HG02852 (cell line): ENCODE measurements at regions not wholly inside any gene's neighbourhood (a gene's known extent, or its start where the extent isn't known, plus 50 kb on each side); places are given as distances from the start of the nearest gene placed in this dataset.
"Not testable (repeated sequence)": the region's sequence is repeated elsewhere in the genome, so short reads cannot be mapped to it uniquely, and the experiment has no call there.

Experiments
- ATAC-seq: cut with Tn5 transposase; IDR thresholded peaks from one replicate; pipeline ENCODE4 v1.9.1; 2021; ENCODE audit warnings: mild to moderate bottlenecking, moderate library complexity; ENCODE audit not compliant: unreplicated experiment

DNA sequence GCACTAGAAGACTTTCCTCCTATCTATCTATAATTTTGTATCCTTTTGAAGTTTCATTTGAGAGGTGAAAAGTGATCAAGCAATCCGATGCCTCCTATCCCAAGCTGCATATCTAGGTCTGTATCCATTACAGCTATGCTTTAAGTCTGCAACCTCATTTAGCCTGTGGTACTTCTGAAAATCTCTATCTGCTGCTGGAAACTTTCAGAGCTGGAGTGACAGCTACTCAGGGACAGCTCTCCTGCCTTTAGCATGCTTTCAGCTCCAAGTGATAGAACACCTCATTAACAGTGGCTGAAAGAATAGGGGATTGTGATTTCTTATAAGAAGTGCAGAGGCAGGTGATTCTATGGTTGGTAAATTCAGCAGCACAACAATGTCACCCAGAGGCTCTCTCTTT lies 1153.5 kb downstream of the AACS start:
- no peak for ATAC-seq

DNA sequence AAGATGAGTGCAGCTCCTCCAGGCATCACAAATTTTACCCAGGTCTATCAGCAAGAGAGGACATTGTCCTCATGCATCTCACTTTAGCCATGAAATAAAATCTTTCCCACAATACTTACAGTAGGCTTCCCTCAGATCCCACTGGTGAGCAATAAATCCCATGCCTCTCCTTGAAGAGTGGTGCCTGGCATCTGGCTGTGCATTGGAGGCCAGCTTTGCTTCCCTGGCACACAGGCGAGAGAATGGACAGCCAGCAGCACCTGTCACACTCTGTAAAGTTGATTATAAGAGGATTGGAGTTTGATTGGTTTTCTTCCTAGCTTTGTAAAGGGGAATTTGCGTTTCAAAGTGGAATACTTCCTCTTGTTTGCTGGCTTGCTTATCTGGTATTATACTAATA lies 1153.9 kb downstream of the AACS start:
- no peak for ATAC-seq

GRCh38 chr12:126219654-126220279 lies 1154.5 kb downstream of the AACS start:
- ATAC-seq = no peak

DNA sequence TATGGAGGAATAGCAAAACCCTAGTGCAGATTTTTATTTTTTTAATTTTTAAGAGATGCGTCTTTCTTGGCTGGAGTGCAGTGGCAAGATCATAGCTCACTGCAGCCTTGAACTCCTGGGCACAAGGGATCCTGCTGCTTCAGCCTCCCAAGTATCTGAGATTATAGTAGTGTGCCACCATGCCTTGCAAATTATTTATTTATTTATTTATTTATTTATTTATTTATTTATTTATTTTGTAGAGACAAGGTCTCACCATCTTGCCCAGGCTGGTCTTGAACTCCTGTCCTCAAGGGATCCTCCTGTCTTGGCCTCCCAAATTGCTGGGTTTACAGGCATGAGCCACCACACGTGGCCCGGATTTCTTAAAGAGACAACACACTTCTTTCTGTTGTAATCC lies 1158.8 kb downstream of the AACS start:
- ATAC-seq = no peak

DNA sequence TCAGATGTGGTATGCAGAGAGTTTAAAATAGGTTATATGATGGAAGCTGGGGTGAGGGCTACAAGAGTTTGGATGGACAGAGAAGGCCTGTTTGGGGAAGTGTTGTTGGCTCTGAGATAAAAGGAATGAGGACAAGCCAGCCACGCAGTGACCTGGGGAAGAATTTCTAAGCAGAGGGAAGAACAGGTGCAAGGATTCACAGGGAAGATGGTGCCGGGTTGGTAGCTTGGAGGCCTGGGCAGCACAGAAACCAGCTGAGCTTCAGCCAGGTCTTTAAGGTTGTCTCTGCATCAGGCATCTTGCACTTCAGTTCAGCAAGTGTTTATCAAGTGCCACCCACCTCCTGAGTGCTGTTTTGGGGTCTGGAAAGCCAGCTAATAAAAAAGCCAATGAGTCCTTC lies 1163.7 kb downstream of the AACS start:
- ATAC-seq = no peak

DNA sequence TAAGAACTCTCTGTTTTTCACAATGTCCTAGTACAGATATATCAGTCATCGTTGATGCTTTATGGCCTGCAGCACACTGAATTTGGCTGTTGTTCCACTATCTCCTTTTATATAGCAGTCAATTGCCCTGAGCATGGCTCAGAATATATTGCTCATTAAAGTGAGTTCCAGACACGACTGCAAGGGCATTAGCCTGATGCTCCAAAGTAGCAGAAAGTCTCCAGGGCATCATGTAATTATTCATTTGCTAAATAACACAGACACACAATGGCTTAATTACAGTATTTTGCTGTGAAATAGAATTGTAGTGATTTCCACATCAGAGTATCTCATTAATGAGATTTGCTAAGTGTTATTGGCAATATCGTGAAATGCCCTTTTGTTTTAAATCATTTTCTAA lies 1167.5 kb downstream of the AACS start:
- no peak for ATAC-seq

DNA sequence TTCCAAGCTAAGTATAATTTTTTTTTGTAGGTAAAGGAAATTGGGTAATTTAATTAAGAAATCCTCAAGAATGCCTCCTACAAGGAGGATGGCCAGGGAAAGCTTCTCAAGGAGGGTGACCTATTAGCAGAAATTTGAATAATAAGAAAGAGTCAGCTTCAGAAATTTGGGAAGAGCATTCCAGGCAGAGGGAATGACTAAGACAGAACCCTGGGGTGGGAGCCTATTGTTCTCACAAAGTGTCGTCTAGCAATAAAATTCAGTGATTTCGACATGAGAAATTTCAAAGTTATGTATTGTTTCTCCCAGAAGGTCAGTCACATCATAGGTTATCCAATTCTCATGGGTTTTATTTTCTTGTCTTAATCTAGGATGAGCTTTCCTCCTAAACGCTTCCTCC lies 1168.4 kb downstream of the AACS start:
- ATAC-seq = no peak

GRCh38 chr12:126243814-126244440 lies 1178.7 kb downstream of the AACS start:
- no peak for ATAC-seq

- ATAC-seq = no peak
Measured at GRCh38 chr12:126247936-126248335, 1182.7 kb downstream of the AACS start.

GRCh38 chr12:126248871-126249403 lies 1183.7 kb downstream of the AACS start:
- ATAC-seq = no peak

DNA sequence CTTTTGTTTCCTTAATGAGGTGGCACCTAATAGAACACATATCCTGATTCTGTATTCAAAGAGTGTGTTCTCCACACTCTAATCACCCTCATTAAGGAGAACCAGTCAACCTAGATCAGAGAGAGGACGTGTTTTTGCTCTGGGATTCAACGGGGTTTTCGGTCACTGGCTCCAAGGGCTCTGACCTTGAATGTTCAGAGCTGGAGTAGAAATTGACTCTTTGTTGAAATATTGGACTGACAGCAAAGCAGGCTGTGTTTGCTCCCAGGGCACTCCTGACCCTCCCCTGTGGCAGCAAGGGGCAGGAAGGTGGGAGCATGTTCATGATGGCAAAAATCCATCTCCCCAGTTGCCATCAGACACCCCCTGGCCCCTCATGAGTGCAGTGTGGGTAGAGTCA lies 1193.0 kb downstream of the AACS start:
- no peak for ATAC-seq

GRCh38 chr12:126262829-126263228 lies 1197.6 kb downstream of the AACS start:
- ATAC-seq = no peak

DNA sequence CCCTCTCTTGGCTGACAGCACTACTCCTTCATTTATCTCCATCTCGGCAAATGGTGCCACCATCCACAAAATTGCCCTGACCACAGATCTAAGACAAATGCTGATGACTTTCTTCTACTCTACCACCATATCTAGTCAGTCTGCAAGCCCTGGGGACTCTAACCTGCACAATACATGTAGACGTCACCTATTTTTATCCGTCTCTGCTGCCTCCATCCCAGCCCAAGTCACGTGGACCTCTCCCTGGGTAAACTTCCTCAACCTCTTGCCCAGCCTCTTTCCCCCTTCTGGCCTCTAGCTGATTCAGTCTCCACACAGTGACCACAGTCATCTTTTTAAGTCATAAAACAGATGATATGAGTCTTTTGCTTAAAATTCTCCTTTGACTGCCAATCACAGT lies 1203.0 kb downstream of the AACS start:
- no peak for ATAC-seq

- ATAC-seq = no peak
Measured at GRCh38 chr12:126271159-126271558, 1205.9 kb downstream of the AACS start.

DNA sequence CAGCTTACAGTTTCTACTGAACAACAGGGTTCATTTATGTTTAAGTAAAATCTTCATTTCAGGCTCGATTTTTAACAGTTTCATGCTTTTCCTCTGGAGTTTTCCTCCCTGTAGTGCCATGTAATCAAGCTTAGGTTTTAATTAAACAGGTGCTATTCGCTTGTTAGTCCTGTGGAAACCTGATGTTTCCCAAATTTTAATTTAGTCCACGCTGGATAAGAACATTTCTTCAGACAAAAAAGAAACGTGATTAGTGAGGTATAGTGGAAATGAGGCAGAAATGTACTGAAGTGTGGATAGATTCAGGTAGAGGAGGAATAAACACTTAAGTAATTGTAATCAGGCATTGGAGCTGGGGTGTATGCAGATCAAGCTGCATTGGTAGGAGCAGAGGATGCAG lies 1217.5 kb downstream of the AACS start:
- no peak for ATAC-seq

GRCh38 chr12:126286203-126286602 lies 1221.0 kb downstream of the AACS start:
- ATAC-seq = no peak

GRCh38 chr12:126290456-126290855 lies 1225.2 kb downstream of the AACS start:
- no peak for ATAC-seq

DNA sequence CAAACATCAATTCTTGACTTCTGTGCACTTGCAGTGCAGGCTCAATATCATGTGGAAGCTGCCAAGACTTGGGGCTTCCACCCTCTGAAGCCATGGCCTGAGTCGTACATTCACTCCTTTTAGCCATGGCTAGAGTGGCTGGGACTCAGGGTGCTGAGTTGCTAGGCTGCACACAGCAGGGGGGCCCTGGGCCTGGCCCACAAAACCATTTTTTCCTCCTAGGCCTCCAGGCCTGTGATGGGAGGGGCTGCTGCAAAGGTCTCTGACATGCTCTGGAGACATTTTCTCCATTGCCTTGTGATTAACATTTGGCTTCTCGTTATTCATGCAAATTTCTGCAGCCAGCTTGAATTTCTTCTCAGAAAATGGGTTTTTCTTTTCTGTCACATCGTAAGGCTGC lies 1226.8 kb downstream of the AACS start:
- not testable (repeated sequence) for ATAC-seq

GRCh38 chr12:126295652-126296051 lies 1230.4 kb downstream of the AACS start:
- no peak for ATAC-seq

- ATAC-seq = no peak
Measured at GRCh38 chr12:126309278-126309677, 1244.0 kb downstream of the AACS start.

GRCh38 chr12:126312457-126312856 lies 1247.2 kb downstream of the AACS start:
- no peak for ATAC-seq

DNA sequence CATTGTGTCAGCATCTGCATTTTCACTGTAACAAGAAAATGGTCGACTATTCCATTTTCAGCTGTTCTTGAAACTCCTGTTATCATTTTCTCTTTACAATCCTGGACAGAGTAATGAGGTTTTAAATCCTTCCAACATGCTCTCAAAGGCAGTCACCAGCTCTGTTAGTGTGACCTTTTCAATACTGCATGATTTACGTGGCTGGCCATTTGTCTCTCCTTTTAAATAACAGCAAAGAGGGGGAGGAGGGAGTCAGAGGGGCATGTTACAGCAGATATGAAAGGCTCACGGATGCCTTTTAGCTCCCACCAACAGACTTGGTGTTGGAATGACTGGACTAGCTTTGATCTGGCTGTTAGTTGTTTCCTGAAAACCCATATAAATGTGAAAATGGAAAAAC lies 1251.2 kb downstream of the AACS start:
- ATAC-seq = no peak
